A172 (cell line): ENCODE measurements at regions not wholly inside any gene's neighbourhood (a gene's known extent, or its start where the extent isn't known, plus 50 kb on each side); places are given as distances from the start of the nearest gene placed in this dataset.
A peak's percentile ranks its signal among the peaks of the same experiment; 100 is the strongest.

Source experiments
- DNase-seq: peaks from one replicate; pipeline ENCODE4 v3.0.0-alpha.2; 2015; ENCODE audit warnings: low spot score

GRCh38 chr10:36381748-36382147 lies 739.7 kb upstream of the FZD8 start:
- DNase-seq, result no peak

DNA sequence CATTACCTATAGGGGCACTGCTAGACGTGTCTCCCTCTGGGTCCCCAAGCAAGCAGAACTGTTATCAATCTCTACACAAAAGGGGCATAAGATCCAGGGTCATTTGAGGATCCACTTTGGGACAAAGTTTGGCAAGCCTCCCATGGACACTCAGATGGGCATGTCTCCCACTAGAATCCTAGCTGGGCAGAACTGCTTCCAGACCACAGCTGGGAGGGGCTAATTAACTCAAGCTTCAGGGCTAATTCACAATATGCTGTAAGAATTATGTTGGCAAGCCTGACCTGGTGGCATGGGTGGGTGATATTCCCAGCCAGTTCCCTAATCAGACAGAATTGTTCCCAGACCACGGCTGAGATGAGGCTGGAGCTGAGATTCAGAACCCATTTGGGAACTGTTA lies 738.4 kb upstream of the FZD8 start:
- DNase-seq, result no peak

- DNase-seq, result no peak
Observed at GRCh38 chr10:36375107-36375506, 733.0 kb upstream of the FZD8 start.

- DNase-seq, result no peak
Observed at GRCh38 chr10:36373424-36374096, 731.5 kb upstream of the FZD8 start.

- DNase-seq, result no peak
Observed at GRCh38 chr10:36367362-36367761, 725.3 kb upstream of the FZD8 start.

GRCh38 chr10:36366843-36367242 lies 724.7 kb upstream of the FZD8 start:
- DNase-seq, result peak; percentile 33

DNA sequence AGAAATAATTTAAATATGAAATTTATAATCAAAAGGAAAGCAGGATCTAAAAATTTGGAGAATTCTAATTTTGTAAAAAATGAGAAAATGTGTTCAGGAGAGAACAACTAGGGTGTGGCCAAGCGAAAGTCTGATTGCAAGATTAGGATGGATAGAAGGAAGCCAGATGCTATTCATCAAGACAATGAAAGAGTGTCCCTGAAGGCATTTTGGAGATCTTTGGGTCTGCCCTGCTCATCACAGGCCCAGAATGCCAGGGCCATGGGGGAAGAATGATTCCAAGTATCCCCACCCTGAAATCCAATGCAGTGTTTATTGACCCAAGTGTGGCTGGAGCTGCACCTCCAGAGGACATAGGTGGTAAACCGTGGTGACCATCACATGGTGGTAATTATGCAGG lies 724.0 kb upstream of the FZD8 start:
- DNase-seq, result no peak

- DNase-seq, result no peak
Observed at GRCh38 chr10:36362257-36362656, 720.2 kb upstream of the FZD8 start.

- no peak for DNase-seq
Observed at GRCh38 chr10:36358736-36359135, 716.6 kb upstream of the FZD8 start.

GRCh38 chr10:36354633-36355032 lies 712.5 kb upstream of the FZD8 start:
- no peak for DNase-seq

DNA sequence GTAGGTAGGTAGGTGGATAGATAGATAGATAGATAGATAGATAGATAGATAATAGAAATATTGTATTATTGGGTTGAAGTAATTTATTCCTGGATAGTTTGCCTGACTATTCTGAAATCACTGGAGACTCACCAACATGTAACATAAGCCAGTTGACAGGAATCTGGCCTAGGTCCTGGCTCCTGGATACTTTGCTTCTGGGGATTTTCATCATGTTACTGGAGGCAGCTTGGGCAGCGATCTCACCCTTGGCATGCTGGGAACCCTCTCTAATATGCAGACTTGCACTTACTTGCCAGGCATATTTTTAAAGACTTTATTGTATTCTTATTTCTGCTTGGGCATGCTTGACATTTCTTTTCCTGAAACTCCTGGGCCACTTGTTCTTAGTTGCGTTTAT lies 709.1 kb upstream of the FZD8 start:
- DNase-seq, result no peak

DNA sequence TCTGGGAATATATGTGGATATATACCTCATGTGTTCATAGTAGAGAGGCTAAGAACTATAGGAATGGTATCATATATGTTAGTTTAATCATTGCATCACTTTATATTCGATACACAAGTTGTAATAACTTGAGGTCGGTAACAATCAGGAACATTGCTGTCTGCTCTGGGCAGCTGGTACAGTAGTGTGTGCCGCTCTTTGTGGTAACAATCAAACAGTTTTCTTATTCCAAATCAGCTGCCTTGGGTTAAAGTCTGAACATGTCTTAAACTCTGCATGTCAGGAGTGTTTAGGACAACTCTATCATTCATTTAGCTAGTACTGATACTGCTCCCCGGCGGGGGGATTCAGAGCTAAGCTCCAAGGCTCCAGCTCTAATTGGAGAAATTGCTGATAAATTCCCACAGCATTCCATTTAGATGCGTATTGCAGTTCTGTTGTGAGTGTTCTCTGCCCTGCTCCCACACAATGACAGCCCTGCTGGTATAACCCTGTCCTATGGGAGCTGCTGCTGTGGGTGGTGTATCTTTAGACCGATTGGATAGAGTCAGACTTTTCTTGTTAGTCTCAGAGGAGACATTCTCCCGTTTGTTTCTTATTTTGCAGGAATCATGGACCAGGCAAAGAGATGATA lies 707.5 kb upstream of the FZD8 start:
- DNase-seq, result peak; percentile 93

- no peak for DNase-seq
Observed at GRCh38 chr10:36345807-36346206, 703.7 kb upstream of the FZD8 start.

DNA sequence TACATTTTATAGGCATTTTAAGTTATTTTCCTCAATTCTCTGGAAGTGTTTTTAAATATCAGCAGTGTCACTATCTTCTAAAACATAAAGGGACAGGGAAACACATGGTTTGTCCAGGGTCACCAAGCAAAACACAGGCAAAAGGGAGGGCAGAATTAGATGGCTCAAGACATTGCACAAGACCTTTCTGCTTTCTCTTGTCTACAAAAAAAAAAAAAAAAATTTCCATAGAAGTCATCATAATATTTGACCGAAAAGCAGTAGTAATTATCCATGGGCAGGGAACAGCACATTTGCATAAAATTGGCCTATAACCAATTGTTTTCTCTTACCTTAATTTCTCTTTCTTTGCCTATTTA lies 703.1 kb upstream of the FZD8 start:
- no peak for DNase-seq

- peak; percentile 63 for DNase-seq
Observed at GRCh38 chr10:36344240-36345174, 702.4 kb upstream of the FZD8 start.

DNA sequence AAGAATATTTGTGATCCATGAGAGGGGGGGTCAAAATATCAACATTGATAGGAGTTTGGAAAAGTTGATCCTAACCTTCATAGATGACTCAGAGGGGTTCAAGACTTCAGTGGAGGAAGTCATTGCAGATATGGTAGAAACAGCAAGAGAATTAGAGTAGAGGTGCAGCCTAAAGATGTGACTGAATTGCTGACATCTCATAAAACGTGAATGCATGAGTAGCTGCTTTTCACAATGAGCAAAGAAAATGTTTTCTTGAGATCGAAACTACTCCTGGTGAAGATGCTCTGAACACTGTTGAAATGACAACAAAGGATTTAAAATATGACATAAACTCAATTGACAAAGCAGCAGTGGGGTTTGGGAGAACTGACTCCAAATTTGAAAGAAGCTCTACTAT lies 700.7 kb upstream of the FZD8 start:
- DNase-seq, result no peak

GRCh38 chr10:36341471-36341870 lies 699.4 kb upstream of the FZD8 start:
- DNase-seq, result no peak

GRCh38 chr10:36336315-36336714 lies 694.2 kb upstream of the FZD8 start:
- peak; percentile 51 for DNase-seq

DNA sequence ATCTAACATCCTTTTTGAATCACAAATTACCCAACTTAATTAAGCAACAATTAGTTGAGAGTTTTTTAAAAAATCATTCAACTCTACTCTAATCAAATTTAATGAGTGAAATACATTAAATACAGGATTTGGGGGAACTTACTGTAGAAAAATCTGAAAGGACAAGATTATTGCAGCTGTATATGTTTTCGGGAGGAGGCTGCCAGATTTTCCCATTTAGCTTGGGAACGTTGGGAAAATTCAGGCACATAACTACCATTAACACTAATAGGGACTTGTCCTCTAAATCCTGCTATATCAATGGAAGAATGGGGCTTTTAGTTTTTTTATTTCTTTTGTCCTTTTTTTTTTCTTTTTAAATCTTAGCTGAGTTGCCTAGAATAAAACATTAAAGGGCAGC lies 691.4 kb upstream of the FZD8 start:
- no peak for DNase-seq

DNA sequence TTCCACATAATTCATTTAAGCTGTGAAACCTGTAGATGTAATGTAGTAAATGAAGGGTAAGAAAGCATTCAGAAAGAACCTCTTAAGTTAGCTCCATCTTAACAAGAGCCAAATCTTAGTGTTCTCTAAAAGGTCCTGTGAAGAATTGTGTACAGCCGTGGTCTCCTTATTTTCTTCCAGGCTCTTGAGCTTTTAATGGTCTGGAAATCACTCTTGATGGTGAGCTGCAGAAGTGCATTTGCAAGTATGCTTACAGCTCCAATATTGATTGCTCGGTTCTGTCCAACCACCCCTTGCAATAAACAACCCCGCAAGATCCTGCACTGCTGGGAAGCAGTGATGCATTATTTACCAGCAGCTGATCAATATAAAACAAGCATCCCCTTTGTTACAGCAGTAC lies 690.8 kb upstream of the FZD8 start:
- no peak for DNase-seq

- no peak for DNase-seq
Observed at GRCh38 chr10:36331121-36331520, 689.0 kb upstream of the FZD8 start.

DNA sequence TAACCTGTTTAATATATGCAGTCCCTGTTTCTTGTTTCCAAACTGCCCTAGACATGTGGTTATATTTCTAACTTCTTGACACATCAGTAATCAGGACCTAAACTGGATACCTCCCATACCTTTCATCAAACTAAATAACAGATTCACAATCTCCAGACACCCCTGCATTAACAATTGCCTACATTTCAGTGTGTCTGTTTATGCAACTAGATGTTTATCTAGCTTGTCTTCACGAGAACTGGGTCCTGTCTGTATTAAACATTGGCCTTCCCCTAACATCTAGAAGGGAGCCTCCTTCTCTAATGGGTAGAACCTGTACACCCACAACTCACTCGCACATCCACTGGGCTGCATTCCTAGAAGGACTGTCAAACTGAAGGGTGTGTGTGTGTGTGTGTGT lies 683.7 kb upstream of the FZD8 start:
- DNase-seq, result no peak

GRCh38 chr10:36324831-36325230 lies 682.7 kb upstream of the FZD8 start:
- no peak for DNase-seq
